GM23248 (cell line): ENCODE measurements at regions not wholly inside any gene's neighbourhood (a gene's known extent, or its start where the extent isn't known, plus 50 kb on each side); places are given as distances from the start of the nearest gene placed in this dataset.

ENCODE experiments used
- DNase-seq: peaks from one replicate; pipeline ENCODE4 v3.0.0-alpha.2; 2015
- H2AFZ ChIP-seq: fragments of 200-600 bp; sonication (generic); 2 replicates; pipeline ENCODE4 v1.6.1; 2016; ENCODE audit warnings: antibody characterized with exemption
- H3F3A ChIP-seq: fragments of 200-600 bp; sonication (generic); 2 replicates; pipeline ENCODE4 v1.6.1; 2016; ENCODE audit warnings: mild to moderate bottlenecking, antibody characterized with exemption, mixed run types; ENCODE audit not compliant: insufficient read depth
- H3K27ac ChIP-seq: fragments of 200-600 bp; sonication (generic); 2 replicates; pipeline ENCODE4 v1.5.1; 2016; ENCODE audit warnings: mild to moderate bottlenecking
- H3K27me3 ChIP-seq: fragments of 200-600 bp; sonication (generic); replicated peaks from 2 replicates; pipeline ENCODE4 v1.6.1; 2016; ENCODE audit warnings: mild to moderate bottlenecking; ENCODE audit not compliant: insufficient read depth
- H3K36me3 ChIP-seq: fragments of 200-600 bp; sonication (generic); 2 replicates; pipeline ENCODE4 v1.6.1; 2016; ENCODE audit warnings: low read depth, mild to moderate bottlenecking
- H3K4me1 ChIP-seq: fragments of 200-600 bp; sonication (generic); 2 replicates; pipeline ENCODE4 v1.6.1; 2016; ENCODE audit warnings: mild to moderate bottlenecking; ENCODE audit not compliant: insufficient read depth
- H3K4me2 ChIP-seq: fragments of 200-600 bp; sonication (generic); one replicate; pipeline ENCODE4 v1.6.1; 2016; ENCODE audit warnings: mild to moderate bottlenecking; ENCODE audit not compliant: unreplicated experiment
- H3K4me3 ChIP-seq: fragments of 200-600 bp; sonication (generic); 2 replicates; pipeline ENCODE4 v1.5.1; 2016; ENCODE audit warnings: mild to moderate bottlenecking
- H3K79me2 ChIP-seq: fragments of 200-600 bp; sonication (generic); 2 replicates; pipeline ENCODE4 v1.6.1; 2016; ENCODE audit warnings: mild to moderate bottlenecking; ENCODE audit not compliant: insufficient read depth
- H3K9ac ChIP-seq: fragments of 200-600 bp; sonication (generic); 2 replicates; pipeline ENCODE4 v1.6.1; 2016; ENCODE audit warnings: mild to moderate bottlenecking
- H3K9me2 ChIP-seq: fragments of 200-600 bp; sonication (generic); 2 replicates; pipeline ENCODE4 v1.6.1; 2016; ENCODE audit warnings: mixed run types, mild to moderate bottlenecking, moderate library complexity; ENCODE audit not compliant: insufficient read depth
- H3K9me3 ChIP-seq: fragments of 200-600 bp; sonication (generic); one replicate; pipeline ENCODE4 v1.6.1; 2017; ENCODE audit warnings: low read depth
- H4K20me1 ChIP-seq: fragments of 200-600 bp; sonication (generic); 2 replicates; pipeline ENCODE4 v1.6.0; 2016; ENCODE audit not compliant: insufficient read depth
- EZH2 ChIP-seq: fragments of 200-600 bp; sonication (generic); IDR thresholded peaks from 2 replicates; pipeline ENCODE4 v1.6.1; 2018; ENCODE audit warnings: antibody characterized with exemption, mild to moderate bottlenecking; ENCODE audit not compliant: insufficient read depth, poor library complexity, severe bottlenecking
- EZH2phosphoT487 ChIP-seq: fragments of 200-600 bp; sonication (generic); IDR thresholded peaks from 2 replicates; pipeline ENCODE4 v1.6.1; 2018; ENCODE audit warnings: antibody characterized with exemption, moderate library complexity, mild to moderate bottlenecking, low read depth; ENCODE audit not compliant: insufficient read depth
- WGBS, 2 experiments: methylation state at CpG; one replicate each; pipeline ENCODE4 v1.1.6; 2015 to 2017; ENCODE audit warnings: low lambda C conversion rate in 2 of 2, low coverage in 1 of 2; ENCODE audit errors: missing lambda C conversion rate in 2 of 2; 5-methylcytosine and 5-hydroxymethylcytosine counted together
- in situ Hi-C: fragments of 300-500 bp; cut with MboI; formaldehyde crosslinking; loops from 2 replicates; pipeline ENCODE4 v1.15.0; 2020

DNA sequence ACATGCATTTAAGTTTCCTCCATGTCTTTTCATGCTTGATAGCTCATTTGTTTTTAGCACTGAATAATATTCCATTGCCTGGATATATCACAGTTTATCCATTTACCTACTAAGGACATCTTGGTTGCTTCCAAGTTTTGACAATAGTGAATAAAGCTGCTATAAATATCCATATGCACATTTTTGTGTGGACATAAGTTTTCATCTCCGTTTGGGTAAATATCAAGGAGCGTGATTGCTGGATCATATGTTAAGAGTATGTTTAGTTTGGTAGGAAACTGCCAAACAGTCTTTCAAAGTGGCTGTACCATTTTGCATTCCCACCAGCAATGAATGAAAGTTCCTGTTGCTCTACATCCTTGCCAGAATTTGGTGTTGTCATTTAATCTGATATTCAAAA lies 172.5 kb downstream of the DHX15 start:
- Histone ChIP-seq H3K9ac (no peak overlapping the region), H3K79me2 (no peaks in the 10 kb centered on the region), H3K9me3 (no peaks in the 10 kb centered on the region), H3K27ac (no peak overlapping the region), H3K4me1 (no peaks in the 10 kb centered on the region), H3K9me2 (no peaks in the 10 kb centered on the region), H3F3A (no peaks in the 10 kb centered on the region), H3K4me2 (no peak overlapping the region), H3K4me3 (no peak overlapping the region), H3K36me3 (no peaks in the 10 kb centered on the region), H4K20me1 (no peaks in the 10 kb centered on the region), H2AFZ (no peak overlapping the region), H3K27me3 (peaks cover 12% of the 10 kb centered on the region; the same call in 1 of the 2 replicates)
- DNase-seq = no peak
- no peak for TF ChIP-seq EZH2phosphoT487
- TF ChIP-seq EZH2 = no peak
- in situ Hi-C loops = loop anchor here (10.0 to 25.0 kb wide), 2 partner anchors 547 to 1275 kb away; no protein-coding TSS in a partner anchor
- WGBS, 2 experiments = 34 to 47% methylated on average over 2 of the region's 2 CpGs

GRCh38 chr4:24411299-24411698 lies 173.1 kb downstream of the DHX15 start:
- no peak overlapping the region for H3K4me3 ChIP-seq
- H2AFZ ChIP-seq = no peak overlapping the region
- 20 to 32% methylated on average over 2 of the region's 2 CpGs for WGBS, 2 experiments
- H3K27me3 ChIP-seq = peaks cover 12% of the 10 kb centered on the region; the same call in 1 of the 2 replicates
- H3K9me3 ChIP-seq = no peaks in the 10 kb centered on the region
- H3K36me3 ChIP-seq = no peaks in the 10 kb centered on the region
- H3K79me2 ChIP-seq = no peaks in the 10 kb centered on the region
- H4K20me1 ChIP-seq = no peaks in the 10 kb centered on the region
- TF ChIP-seq EZH2phosphoT487 (no peak), EZH2 (no peak)
- DNase-seq = no peak
- no peak overlapping the region for H3K9ac ChIP-seq
- H3K27ac ChIP-seq = no peak overlapping the region
- no peaks in the 10 kb centered on the region for H3F3A ChIP-seq
- H3K4me1 ChIP-seq = no peaks in the 10 kb centered on the region
- in situ Hi-C loops = loop anchor here (10.0 to 25.0 kb wide), 2 partner anchors 546 to 1274 kb away; no protein-coding TSS in a partner anchor
- no peaks in the 10 kb centered on the region for H3K9me2 ChIP-seq
- H3K4me2 ChIP-seq = no peak overlapping the region

DNA sequence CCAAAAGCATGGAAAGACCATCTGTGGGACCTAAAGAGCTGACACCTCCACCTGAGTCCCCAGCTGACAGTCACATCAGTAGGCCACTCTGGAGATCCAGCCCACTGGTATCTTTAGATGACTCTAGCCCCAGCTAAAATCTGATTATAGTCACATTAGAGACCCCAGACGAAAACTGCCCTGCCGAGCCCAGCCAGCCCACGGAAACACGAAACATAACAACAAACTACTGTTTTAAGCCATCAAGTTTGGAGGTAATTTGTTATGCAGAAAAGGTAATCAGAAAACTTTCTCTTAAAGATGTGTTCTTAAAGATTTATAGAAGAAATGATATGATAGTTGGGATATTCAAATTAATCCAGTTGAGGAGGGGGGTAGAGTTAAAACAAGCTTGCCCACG lies 175.7 kb downstream of the DHX15 start:
- Histone ChIP-seq H2AFZ (no peak overlapping the region), H3K4me3 (no peak overlapping the region), H3K4me2 (no peak overlapping the region), H3K9me3 (no peaks in the 10 kb centered on the region), H3K9me2 (no peaks in the 10 kb centered on the region), H3K9ac (no peak overlapping the region), H3K4me1 (no peaks in the 10 kb centered on the region), H4K20me1 (no peaks in the 10 kb centered on the region), H3K27ac (no peak overlapping the region), H3K36me3 (no peaks in the 10 kb centered on the region), H3K27me3 (peaks cover 14% of the 10 kb centered on the region), H3K79me2 (no peaks in the 10 kb centered on the region), H3F3A (no peaks in the 10 kb centered on the region)
- no peak for TF ChIP-seq EZH2
- no peak for TF ChIP-seq EZH2phosphoT487
- in situ Hi-C loops = loop anchor here (25.0 kb wide), 1 partner anchor 1271 kb away; no protein-coding TSS in a partner anchor
- 53 to 60% methylated on average over 5 of the region's 5 CpGs for WGBS, 2 experiments
- no peak for DNase-seq

GRCh38 chr4:24405926-24406325 lies 178.4 kb downstream of the DHX15 start:
- Histone ChIP-seq H4K20me1 (no peaks in the 10 kb centered on the region), H3K9ac (no peak overlapping the region), H3K9me2 (no peaks in the 10 kb centered on the region), H3K4me2 (no peak overlapping the region), H3K27me3 (peaks cover 8% of the 10 kb centered on the region), H3K4me1 (no peaks in the 10 kb centered on the region), H3K79me2 (no peaks in the 10 kb centered on the region), H3K27ac (no peak overlapping the region), H3K36me3 (no peaks in the 10 kb centered on the region), H3K4me3 (no peak overlapping the region), H3K9me3 (no peaks in the 10 kb centered on the region), H2AFZ (no peak overlapping the region), H3F3A (no peaks in the 10 kb centered on the region)
- no peak for TF ChIP-seq EZH2
- no peak for TF ChIP-seq EZH2phosphoT487
- DNase-seq = no peak
- in situ Hi-C loops = loop anchor here (25.0 kb wide), 1 partner anchor 1269 kb away; no protein-coding TSS in a partner anchor
- WGBS, 2 experiments = 40% methylated on average over 5 of the region's 5 CpGs
